HG03039 (cell line): ENCODE measurements at regions not wholly inside any gene's neighbourhood (a gene's known extent, or its start where the extent isn't known, plus 50 kb on each side); places are given as distances from the start of the nearest gene placed in this dataset.

Experiments
- ATAC-seq: cut with Tn5 transposase; IDR thresholded peaks from one replicate; pipeline ENCODE4 v1.9.1; 2021; ENCODE audit warnings: mild to moderate bottlenecking, moderate library complexity; ENCODE audit not compliant: unreplicated experiment

DNA sequence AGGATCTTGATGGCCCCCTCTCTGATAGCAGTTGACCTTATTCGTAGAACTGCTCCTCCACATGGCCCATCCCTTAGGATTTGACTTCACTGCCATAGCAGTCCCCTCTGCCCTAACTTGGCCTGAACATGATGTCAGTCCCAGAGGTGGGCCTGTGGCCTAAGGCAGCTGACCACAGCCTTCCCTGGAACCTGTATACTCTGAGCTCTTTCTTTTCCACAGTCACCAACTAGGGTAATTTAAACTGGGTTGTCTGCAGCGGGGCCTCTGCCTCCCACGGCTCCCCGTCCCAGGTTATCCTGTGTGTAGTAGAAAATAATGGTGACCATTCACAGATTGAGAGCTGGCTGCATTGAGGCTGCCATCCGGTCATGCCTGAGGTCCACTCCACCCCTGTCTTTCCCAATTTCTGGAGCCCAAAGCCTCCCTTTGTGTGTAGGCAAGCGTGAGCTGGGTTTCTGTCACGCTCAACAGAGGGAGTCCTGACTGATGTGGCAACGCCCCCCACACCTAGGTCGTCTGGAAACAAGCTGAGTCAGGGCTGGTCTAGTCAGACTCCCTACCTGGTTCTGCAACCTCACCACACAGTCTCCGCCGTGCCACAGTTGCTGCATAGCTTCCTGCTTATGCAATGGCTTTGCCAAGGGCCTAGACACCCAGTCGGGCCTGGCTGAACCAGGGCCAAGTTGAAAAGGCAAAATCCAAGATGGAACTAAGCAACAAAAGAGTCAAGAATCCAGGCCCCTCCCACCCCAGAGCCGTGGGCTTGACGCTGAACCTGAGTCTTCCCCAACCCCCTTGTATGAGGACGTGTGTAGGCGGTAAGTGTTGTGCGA lies 284.5 kb downstream of the XXYLT1 start:
- no peak for ATAC-seq

DNA sequence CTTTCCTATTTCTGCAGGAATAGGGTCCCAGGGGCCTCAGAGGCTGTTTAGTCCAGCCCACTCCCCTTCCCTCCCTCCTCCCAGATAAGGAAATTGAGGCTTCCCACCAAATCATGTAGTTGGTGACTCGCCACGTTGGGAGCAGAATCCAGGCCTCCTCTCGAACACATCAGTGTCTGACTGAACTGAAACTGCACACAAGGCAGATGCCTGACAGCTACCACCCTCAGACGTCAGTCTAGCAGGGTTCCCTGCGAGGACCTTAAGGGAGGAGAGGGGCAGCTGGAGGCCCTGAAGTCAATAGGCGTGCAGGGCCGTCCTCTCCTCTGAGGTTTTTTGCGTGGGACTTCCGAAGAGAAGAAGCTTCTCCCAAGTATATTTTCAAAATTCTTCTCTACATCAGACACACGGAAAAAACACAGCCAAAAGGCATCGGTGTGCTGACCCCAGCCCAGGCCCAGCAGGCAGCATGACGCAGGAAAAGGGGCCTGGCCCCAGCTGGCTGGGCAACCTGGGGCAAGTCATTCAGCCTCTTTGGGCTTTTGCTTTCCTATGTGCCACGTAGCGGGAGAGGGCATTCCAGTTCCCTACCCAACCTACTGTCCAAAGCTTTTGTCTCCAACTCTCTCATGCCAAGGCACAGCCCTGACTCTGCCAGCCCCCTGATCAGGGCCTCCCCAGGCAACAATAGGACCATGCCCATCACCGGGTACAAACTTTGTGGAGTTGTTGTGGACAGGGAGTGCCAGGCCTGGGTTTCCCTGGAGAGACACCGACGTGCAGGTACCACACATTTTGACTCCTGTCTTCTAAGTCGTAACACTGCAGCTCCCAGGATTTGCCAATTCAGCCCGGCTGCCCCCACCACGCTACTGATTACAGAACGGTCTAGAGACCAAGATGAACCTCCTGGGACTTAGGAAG lies 283.1 kb downstream of the XXYLT1 start:
- ATAC-seq = no peak

DNA sequence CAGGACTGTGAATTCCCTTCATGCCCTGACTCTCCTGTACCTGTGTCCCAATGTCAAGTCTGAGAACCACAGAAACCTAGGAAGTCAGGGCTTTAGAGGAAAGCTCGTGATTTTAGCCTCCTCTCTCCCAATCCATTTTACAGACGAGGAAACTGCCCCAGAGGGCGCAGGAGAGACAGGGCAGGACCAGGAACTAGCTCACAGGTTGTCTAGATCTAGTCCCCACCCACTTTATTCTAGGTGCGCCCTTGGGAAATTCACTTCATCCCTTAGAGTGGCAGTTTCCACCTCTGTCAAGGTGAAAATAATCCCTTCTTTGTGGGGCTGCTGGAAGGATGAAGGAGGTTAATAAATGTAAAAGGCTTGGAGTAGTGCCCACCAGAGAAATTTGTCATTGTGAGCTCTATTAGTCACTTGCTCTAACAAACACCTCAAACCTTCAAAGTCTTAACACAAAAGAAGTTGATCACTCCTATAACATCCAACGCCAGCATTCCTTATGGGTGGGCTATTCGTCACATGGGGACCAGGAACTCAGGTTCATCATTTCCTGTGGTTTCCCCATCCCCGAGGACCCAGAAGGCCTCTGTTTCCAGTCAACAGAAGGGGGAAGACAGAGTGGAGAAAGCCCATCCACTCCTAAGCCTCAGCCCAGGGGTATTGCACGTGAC lies 282.3 kb downstream of the XXYLT1 start:
- no peak for ATAC-seq

DNA sequence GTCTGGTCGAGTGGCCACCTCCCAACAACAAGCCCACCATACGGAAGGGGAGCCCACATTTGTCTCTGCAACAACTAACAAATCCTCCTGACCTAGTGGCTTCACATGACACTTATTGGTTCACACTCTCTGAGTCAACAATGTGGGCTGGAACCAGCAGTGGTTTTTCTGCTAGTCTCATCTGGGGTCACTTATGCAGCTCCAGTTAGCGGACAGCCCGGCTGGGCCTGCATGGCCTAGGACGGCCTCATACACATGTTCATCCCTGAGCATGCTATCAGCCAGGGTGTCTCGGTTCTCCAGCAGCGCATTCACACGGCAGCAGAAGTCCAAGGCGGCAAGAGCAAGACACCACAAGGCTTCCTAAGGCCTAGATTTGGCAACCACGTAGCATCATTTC lies 281.7 kb downstream of the XXYLT1 start:
- no peak for ATAC-seq

DNA sequence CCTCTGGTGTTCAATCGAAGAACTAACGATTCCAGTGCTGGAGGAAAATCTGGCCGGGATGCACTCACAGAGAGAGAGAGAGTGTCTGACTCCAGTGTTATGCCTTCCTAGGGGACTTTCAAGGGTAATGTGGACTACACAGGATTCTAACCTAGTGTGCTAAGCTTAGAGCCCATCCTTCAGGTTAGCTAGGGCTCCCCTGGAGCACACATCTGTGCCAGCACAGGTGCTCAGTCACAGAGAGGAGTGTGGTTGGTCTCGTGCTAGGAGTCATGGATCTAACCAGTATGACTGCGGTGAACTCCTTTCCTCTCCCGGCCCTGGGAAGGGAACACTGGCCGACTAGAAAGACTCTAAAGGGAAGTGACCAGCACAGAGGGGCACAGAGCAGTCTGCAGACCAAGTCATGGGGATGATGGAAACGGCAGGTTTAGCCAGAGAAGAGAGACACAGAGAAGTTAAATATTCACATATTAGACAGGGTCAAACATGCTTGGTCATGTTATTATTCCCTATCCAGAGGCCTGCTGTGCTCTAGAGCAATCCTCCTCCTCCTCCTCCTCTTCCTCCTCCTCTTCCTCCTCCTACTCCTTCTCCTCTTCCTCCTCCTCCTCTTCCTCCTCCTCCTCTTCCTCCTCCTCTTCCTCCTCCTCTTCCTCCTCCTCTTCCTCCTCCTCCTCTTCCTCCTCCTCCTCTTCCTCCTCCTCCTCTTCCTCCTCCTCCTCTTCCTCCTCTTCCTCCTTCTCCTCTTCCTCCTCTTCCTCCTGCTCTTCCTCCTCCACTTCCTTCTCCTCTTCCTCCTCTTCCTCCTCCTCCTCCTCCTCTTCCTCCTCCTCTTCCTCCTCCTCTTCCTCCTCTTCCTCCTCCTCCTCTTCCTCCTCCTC lies 280.3 kb downstream of the XXYLT1 start:
- ATAC-seq = no peak

DNA sequence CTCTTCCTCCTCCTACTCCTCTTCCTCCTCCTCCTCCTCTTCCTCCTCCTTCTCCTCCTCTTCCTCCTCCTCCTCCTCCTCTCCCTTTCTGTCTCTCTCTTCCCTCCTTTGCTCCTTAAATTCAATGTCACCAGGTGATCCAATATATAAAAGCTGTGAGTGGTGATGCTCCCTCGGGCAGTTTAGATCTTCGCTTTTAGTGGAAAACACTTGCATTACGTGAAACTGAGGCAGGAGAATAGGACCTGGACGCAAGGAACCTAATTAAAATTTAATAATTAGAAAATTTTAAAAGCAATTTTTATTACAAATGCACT lies 279.7 kb downstream of the XXYLT1 start:
- ATAC-seq = no peak

DNA sequence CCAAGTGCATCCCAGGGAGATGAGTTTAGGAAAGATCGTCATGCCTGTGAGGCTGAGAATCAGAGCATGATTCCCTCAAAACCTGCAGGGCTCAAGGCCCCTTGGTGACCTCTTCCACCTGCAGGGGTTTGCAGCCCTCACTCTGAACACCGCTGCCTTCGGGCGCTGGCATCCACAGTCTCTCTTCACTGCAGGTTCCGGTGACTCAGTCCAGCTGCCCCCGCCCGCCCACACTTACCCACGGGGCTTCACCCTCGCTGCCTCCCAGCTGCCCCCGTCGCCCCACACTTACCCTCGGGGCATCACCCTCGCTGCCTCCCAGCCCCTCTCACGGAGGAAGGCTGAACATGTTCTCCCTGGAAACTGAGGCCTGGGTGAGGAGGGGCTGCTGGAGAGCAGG lies 277.1 kb downstream of the XXYLT1 start:
- no peak for ATAC-seq

DNA sequence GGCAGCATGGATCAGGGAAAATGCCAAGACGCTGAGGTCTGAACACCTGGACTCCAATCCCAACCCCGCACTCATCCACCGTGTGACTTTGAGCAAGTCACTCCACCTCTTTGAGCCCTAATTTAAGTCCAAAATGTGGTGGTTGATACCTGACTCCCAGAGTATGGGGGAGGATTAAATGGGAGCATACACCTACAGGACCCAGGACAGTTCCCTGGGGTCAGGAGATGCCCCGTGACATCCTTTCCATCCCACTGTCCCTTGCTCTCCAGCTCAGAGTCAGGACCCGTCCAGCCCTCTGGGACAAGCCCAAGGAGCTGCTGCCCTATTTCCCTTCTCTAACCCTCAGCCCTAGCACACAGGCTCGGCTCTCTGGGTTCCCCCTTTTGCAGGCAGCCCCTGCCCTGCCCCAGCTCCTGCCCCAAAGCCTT lies 276.4 kb downstream of the XXYLT1 start:
- no peak for ATAC-seq

DNA sequence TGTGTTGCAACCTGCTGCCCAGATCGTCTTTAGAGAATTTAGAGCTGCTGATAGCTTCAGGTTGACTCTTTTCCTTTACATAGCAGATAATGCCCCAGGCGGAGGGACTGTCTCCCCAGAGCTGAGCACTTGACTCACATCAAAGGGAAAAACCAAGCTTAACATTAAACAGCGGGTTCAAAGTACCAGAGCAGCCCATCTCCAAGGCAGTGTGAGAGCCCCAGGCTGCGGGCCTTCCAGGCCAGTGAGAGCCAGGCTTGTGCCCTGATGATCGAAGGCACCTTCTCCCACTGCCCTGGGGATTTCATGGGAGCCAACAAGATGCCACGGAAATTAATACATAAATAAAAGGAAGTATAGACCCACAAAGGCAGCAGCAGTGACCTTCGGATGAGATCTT lies 275.6 kb downstream of the XXYLT1 start:
- no peak for ATAC-seq

DNA sequence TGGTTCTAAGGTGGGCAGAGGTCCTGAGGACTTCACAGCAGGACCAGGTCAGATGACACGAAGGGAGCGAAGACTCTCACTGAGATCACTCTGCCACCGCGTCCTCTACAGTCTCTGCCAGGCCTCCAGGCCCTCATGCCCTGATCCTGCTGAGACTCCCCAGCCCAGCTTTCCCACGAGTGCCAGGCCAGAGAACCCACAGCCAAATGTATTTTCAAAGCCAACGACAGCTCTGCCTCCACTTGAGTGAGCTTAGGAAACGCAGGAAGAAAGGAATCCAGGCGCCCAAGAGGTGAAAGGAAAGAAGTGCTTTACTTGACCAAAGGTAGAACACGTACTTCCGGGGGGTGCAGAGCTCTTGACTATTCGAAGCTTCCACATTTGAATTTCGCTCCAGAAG lies 275.0 kb downstream of the XXYLT1 start:
- no peak for ATAC-seq

DNA sequence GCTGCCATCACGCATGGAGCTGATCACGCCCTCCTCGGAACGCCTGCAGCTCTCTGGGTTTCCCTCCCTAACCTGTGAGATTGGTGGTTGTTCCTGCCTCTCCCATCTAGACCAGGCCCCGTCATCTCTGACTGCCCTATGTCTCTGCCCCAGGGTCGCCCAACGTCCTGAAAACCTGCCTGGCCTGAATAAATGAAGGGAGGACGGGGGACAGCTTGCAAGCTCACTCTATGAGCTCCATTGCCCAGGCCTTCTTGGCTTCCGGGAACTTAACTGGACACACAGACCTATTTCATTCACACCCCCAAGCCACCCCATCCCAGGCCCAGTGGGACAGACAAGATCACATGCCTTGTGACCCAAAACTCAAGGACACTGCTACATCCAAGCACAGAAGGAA lies 274.2 kb downstream of the XXYLT1 start:
- no peak for ATAC-seq

DNA sequence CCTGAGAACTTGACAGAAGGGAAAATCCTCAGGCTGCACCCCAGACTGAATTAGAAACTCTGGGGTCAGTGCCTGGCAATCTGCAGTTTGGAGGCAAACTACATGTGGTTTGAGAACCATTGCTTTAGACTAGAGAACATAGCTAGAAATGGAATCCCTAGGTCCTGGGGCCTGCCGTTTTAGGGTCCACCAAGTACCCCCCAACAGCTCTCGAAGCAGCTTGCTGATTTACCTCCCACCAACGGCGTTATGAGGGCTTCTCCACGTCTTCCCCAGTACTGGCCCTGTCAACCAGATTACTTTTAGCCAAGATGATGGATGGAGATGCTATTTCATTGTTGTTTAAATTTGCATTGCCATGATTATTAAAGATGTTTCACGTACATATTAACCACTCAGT lies 272.5 kb downstream of the XXYLT1 start:
- ATAC-seq = no peak

DNA sequence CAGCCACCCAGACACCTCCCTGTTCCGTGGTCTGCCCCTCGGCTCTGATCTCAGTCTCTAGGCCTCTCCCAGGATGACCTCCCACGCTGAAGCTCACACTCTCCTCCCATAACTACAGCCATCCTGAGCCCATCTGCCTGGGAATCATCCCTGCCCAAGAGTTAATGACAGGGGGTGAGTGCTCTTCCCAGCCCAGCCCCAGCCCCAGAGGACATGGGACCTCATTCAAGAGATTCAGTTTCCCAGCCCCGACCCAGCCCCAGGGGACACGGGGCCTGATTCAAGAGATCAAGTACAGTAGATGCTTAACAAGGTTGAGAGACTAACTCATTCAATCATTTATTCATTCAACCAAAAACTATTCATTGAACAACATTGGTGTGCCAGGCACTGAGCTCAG lies 272.0 kb downstream of the XXYLT1 start:
- ATAC-seq = no peak

DNA sequence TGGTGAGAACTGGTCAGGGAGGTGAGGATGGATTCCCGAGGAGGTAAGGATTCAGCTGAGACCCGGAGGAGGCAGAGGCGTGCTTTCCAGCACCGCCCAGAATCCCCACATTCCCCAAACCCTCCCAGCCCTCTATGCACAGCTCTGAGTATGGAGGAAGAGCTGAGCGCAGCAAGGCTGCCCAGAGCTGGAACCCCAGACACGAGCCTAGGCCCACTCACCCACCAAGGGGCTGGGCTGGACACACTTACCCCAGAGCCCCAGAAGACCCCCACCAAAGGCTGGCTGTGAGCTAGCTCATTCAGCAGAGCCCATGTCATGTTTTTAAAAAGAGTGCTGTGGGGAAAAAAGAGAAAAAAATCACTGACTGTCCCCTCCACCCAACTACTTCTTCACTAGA lies 271.5 kb downstream of the XXYLT1 start:
- no peak for ATAC-seq

DNA sequence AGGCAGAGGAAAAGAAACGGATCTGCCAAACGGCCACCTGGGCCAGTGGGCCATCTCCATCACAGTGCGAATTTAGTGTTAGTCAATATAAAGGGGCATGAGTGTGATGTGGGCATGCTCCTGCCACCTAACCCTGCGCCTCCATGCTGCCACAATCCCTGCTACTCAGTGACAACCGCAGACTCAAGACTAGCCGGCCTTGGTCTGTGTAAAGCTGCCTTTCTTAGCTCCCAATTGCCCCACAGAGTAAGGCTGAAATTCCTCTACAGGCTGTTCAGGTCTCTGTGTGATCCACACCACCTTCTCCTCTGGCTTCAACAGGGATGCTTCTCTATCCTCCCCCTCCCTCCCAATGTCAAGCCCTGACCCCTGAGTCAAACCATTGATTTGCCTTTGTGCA lies 269.7 kb downstream of the XXYLT1 start:
- ATAC-seq = no peak

DNA sequence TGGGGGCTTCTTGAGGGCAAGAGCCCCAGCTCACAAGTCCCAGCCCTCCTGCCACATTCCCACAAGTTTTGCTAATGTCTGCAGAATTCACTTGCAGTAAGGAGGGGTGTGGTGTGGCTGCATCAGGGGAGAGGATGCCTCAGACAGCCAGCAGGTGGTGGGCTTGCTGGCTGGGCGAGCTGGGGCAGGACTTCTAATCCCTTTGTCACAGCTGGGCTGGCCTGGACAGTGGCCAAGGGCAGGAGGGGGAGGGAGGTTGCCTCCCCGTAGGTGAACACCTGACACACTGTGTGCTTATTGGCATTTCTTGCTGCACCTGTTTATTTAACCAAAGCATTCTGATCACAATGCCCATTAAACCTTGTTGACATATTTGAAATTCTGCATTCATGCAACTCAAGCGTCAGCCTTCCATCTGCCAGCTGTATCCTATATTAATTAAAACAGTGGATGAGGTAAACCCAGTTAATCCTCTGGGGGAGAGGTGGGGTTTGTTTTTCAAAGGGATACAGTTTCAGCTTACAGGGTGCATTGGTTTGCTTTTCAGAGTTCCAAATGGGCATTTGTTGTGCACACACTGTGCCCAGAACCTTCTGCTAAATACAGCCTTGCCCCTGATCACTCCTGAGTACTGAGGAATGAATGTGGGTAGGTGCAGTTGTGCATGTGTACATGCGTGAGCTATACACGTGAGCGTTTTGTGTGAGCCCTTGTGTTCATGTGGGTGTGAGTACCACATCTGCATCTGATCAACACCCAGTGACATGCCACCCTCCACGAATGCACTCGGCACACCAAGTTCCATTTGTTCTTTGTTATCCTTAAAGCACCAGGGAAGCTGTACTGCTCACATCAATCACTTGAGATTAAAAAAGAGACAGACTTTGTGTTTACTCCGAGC lies 268.7 kb downstream of the XXYLT1 start:
- no peak for ATAC-seq

DNA sequence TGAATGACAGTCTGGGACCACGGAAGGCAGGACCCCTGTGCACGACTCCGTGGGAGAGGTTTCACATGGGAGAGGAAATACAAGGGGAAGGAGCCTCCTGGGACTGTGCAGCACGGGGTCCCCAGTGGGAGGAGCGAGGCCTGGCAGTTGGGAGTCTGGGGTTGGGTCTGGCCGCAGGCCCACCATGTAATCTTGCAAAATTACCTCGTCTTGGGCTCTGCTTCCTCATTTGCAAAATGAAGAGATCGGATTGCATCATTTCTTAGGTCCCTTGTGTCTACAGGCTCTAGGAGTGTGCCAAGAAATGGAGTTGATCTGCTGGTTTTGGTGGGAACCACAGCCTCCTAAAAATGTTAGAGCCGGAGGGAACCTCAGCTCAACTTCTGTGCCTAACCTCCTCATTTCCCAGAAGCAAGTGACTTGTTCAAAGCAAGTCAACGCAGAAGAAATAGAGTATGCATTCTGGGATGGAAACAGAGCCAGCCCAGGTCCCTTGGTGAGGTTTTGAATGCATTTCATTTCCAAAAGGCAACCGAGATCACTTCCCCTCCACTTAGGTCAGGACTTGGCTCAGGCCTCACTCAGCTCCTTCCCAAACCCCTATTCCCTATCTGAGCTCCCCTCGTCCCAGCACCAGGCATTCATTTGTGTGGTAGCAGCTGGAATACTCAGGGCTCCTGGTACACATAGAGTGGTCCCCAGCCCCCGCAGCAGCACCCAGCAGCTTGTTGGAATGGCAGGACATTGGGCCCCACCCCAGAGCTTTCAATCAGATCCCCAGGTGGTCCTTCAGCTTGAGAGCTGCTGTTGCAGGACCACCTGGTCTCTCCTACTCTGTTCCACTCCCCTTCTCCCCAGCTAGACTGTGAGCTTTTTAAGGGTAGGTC lies 267.7 kb downstream of the XXYLT1 start:
- ATAC-seq = no peak

DNA sequence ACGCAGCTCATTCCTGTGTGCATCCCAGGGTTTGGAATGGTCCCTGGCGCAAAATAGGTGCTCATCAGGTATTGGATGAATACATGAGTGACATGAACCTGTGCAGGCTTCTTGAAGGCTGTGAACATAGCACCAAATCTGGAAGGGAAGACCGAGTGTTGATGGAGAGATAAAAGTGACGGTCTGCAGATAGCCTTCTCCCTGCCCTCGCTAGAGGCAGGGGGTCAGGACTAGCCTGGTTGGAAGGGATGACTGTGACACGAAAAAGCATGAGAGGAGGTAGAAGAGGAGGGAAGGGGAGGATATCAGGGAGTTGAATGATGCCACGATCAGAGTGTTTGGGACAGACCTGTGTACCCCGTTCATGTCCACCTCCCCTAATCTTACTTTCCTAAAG lies 267.1 kb downstream of the XXYLT1 start:
- ATAC-seq = no peak
